Loucy (cell line): ENCODE measurements at regions not wholly inside any gene's neighbourhood (a gene's known extent, or its start where the extent isn't known, plus 50 kb on each side); places are given as distances from the start of the nearest gene placed in this dataset.

Experiments used
- H2AFZ ChIP-seq: fragments of 200-600 bp; sonication (generic); 2 replicates; pipeline ENCODE4 v1.6.0; 2016; ENCODE audit warnings: antibody characterized with exemption, mild to moderate bottlenecking, low read length, moderate library complexity
- H3F3A ChIP-seq: fragments of 200-600 bp; 2 replicates; pipeline ENCODE4 v1.6.0; 2016; ENCODE audit warnings: antibody characterized with exemption, low read depth, mild to moderate bottlenecking
- H3K27me3 ChIP-seq: fragments of 200-600 bp; sonication (generic); 2 replicates; pipeline ENCODE4 v1.6.1; 2014; ENCODE audit warnings: low read length, mild to moderate bottlenecking; ENCODE audit not compliant: insufficient read depth, poor library complexity, severe bottlenecking
- H3K36me3 ChIP-seq: fragments of 200-600 bp; sonication (generic); 2 replicates; pipeline ENCODE4 v1.6.1; 2016; ENCODE audit warnings: low read length; ENCODE audit not compliant: insufficient read depth
- H3K4me1 ChIP-seq: fragments of 200-600 bp; sonication (generic); 2 replicates; pipeline ENCODE4 v1.5.1; 2014; ENCODE audit warnings: low read length, mild to moderate bottlenecking; ENCODE audit not compliant: insufficient read depth, poor library complexity, severe bottlenecking
- H3K4me2 ChIP-seq: fragments of 200-600 bp; sonication (generic); 2 replicates; pipeline ENCODE4 v1.6.0; 2014; ENCODE audit warnings: antibody characterized with exemption, low read length, low read depth, mild to moderate bottlenecking; ENCODE audit not compliant: poor library complexity, severe bottlenecking
- H3K4me3 ChIP-seq: fragments of 200-600 bp; sonication (generic); 2 replicates; pipeline ENCODE4 v1.5.1; 2014; ENCODE audit warnings: low read length, mild to moderate bottlenecking, mixed read lengths; ENCODE audit not compliant: poor library complexity, severe bottlenecking
- H3K79me2 ChIP-seq: fragments of 200-600 bp; sonication (generic); 2 replicates; pipeline ENCODE4 v1.6.1; 2014; ENCODE audit warnings: low read length; ENCODE audit not compliant: insufficient read depth
- H3K9ac ChIP-seq: fragments of 200-600 bp; sonication (generic); 2 replicates; pipeline ENCODE4 v1.6.0; 2014; ENCODE audit warnings: mild to moderate bottlenecking, low read depth, low read length, moderate library complexity; ENCODE audit not compliant: poor library complexity, severe bottlenecking
- H3K9me2 ChIP-seq: fragments of 200-600 bp; sonication (generic); replicated peaks from 2 replicates; pipeline ENCODE4 v1.6.1; 2016; ENCODE audit warnings: low read depth, low read length, mixed read lengths
- H3K9me3 ChIP-seq: fragments of 200-600 bp; sonication (generic); 2 replicates; pipeline ENCODE4 v1.6.1; 2014; ENCODE audit warnings: mild to moderate bottlenecking, antibody characterized with exemption, low read length, low read depth; ENCODE audit not compliant: insufficient read depth
- H4K20me1 ChIP-seq: fragments of 200-600 bp; sonication (generic); 2 replicates; pipeline ENCODE4 v1.6.0; 2014; ENCODE audit warnings: antibody characterized with exemption, low read length, mild to moderate bottlenecking; ENCODE audit not compliant: insufficient read depth, poor library complexity, severe bottlenecking
- EZH2phosphoT487 ChIP-seq: fragments of 200-600 bp; IDR thresholded peaks from 2 replicates; pipeline ENCODE4 v1.6.1; 2018; ENCODE audit warnings: antibody characterized with exemption, mild to moderate bottlenecking, moderate library complexity, borderline replicate concordance
- TF ChIP-seq, protein P1 (sequence below): fragments of 200-600 bp; sonication (generic); conservative IDR thresholded peaks from 2 replicates; pipeline ENCODE4 v1.5.1; 2014; ENCODE audit warnings: mild to moderate bottlenecking, antibody characterized with exemption, low read length

DNA sequence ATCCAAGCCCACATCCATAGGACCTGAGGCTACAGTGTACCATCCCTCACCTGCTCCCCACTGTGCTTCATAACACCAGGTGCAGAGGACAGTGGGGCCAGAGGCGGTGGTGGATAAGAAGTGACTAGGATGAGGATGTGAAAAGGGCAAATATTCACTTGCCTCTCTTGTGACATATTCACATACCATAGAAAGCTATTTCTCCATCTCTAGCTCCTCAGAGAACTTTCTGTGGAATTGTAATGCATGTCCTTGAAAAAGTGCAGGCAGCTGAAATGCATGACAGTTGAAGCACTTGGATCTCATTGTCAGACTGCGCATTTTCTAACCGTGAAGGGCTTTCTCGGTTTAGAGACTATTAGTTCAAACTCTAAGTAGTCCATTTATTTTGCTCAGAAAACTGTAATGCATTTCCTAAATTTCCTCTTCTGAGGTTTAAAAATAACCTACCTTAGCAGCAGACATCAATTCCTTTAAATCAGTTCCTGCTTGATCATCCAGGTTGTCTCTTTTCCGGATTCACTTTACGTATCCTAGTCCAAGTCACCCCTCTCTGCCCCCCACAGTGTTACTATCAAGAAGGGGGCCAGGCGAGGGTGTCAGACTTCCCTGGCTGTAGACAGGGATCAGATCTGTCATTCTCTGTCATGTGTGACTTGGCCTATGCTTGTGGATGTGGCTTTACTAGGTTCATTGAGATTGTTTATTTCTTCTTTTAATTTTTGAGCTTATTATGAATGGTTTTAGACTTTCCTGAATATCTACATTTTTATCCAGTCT lies 984.0 kb upstream of the TMEM132C start:
- no peaks in the 10 kb centered on the region for H3F3A ChIP-seq
- H3K9ac ChIP-seq = no peak overlapping the region
- H3K9me3 ChIP-seq = no peaks in the 10 kb centered on the region
- no peaks in the 10 kb centered on the region for H3K9me2 ChIP-seq
- TF ChIP-seq, protein P1, sequence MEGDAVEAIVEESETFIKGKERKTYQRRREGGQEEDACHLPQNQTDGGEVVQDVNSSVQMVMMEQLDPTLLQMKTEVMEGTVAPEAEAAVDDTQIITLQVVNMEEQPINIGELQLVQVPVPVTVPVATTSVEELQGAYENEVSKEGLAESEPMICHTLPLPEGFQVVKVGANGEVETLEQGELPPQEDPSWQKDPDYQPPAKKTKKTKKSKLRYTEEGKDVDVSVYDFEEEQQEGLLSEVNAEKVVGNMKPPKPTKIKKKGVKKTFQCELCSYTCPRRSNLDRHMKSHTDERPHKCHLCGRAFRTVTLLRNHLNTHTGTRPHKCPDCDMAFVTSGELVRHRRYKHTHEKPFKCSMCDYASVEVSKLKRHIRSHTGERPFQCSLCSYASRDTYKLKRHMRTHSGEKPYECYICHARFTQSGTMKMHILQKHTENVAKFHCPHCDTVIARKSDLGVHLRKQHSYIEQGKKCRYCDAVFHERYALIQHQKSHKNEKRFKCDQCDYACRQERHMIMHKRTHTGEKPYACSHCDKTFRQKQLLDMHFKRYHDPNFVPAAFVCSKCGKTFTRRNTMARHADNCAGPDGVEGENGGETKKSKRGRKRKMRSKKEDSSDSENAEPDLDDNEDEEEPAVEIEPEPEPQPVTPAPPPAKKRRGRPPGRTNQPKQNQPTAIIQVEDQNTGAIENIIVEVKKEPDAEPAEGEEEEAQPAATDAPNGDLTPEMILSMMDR = no peak
- H4K20me1 ChIP-seq = no peaks in the 10 kb centered on the region
- no peak overlapping the region for H3K4me3 ChIP-seq
- H3K4me2 ChIP-seq = no peak overlapping the region
- no peaks in the 10 kb centered on the region for H3K4me1 ChIP-seq
- no peaks in the 10 kb centered on the region for H3K79me2 ChIP-seq
- H2AFZ ChIP-seq = no peak overlapping the region
- no peaks in the 10 kb centered on the region for H3K36me3 ChIP-seq
- H3K27me3 ChIP-seq = no peaks in the 10 kb centered on the region

DNA sequence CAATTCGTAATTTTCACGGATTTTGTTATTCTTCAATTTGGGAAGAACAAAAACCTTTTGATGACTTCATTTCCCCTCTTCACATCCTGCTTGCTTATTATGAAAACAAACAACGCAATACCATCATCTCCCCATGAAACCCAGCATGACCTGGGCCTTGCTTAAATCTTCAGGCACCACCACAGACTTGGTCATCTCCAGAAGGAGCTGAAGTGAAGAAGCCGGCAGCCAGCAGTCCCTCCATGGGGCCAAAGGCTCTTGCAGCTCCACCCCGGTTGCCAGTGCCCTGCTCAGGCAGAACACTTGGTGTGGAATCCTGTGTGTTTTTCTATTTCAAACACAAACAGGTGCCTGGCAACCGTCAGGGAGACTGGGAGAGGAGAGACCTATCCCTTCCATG lies 982.9 kb upstream of the TMEM132C start:
- Histone ChIP-seq H3K79me2 (no peaks in the 10 kb centered on the region), H3K4me1 (no peaks in the 10 kb centered on the region), H3K36me3 (no peaks in the 10 kb centered on the region), H2AFZ (no peak overlapping the region), H4K20me1 (no peaks in the 10 kb centered on the region), H3K9me3 (no peaks in the 10 kb centered on the region), H3K9ac (no peak overlapping the region), H3F3A (no peaks in the 10 kb centered on the region), H3K9me2 (no peaks in the 10 kb centered on the region), H3K4me3 (no peak overlapping the region), H3K27me3 (no peaks in the 10 kb centered on the region), H3K4me2 (no peak overlapping the region)
- TF ChIP-seq, protein P1 = no peak
- TF ChIP-seq EZH2phosphoT487 = no peak

DNA sequence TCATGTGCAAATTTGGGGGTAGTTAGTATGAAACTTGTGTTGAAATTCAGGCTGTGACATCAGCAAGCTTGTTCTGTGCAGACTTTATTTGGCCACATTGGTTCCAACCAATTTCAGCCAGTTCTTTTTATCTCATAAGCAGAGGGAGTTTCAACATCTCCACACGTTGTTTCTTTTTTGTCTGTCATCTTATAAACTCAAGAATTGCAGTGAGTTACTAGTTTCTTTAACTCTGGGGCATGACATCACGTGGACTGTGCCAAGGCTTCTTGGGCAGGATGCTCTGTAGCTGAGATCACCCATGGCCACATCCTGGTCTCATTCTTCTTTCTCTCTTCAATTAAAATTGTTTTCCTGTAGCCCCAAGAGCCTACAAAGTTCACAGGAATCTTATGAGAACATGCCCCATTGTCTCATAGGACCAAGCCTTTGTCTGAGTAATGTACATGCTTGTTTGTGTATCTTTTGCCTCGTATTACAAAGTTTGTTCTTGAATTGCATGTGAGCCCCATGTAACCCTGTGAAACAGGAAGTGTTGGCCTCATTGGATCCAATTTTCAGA lies 982.0 kb upstream of the TMEM132C start:
- no peak overlapping the region for H2AFZ ChIP-seq
- no peaks in the 10 kb centered on the region for H4K20me1 ChIP-seq
- H3K4me3 ChIP-seq = no peak overlapping the region
- no peak overlapping the region for H3K4me2 ChIP-seq
- H3K79me2 ChIP-seq = no peaks in the 10 kb centered on the region
- H3K9ac ChIP-seq = no peak overlapping the region
- no peaks in the 10 kb centered on the region for H3K9me2 ChIP-seq
- no peaks in the 10 kb centered on the region for H3K27me3 ChIP-seq
- no peak for TF ChIP-seq EZH2phosphoT487
- TF ChIP-seq, protein P1 = no peak
- no peaks in the 10 kb centered on the region for H3F3A ChIP-seq
- H3K36me3 ChIP-seq = no peaks in the 10 kb centered on the region
- H3K9me3 ChIP-seq = no peaks in the 10 kb centered on the region
- H3K4me1 ChIP-seq = no peaks in the 10 kb centered on the region
